GM11168 (cell line): ENCODE measurements at regions not wholly inside any gene's neighbourhood (a gene's known extent, or its start where the extent isn't known, plus 50 kb on each side); places are given as distances from the start of the nearest gene placed in this dataset.

Source experiments
- in situ Hi-C: fragments of 300-500 bp; cut with MboI; formaldehyde crosslinking; loops from one replicate; pipeline ENCODE4 v1.12.0; 2022; ENCODE audit warnings: low sequenced_read_pairs; ENCODE audit not compliant: unreplicated experiment

- in situ Hi-C loops: no loop called here
These were observed 172.1 kb downstream of the CBLN2 start for GRCh38 chr18:72372076-72372475.

GRCh38 chr18:72368308-72368707, 175.8 kb downstream of the CBLN2 start:
- in situ Hi-C loops: no loop called here

GRCh38 chr18:72360634-72361033, 183.5 kb downstream of the CBLN2 start:
- in situ Hi-C loops: no loop called here

GRCh38 chr18:72342933-72343332, 201.2 kb downstream of the CBLN2 start:
- in situ Hi-C loops: no loop called here

- in situ Hi-C loops: no loop called here
These were observed 204.2 kb downstream of the CBLN2 start for GRCh38 chr18:72339976-72340375.

- in situ Hi-C loops: no loop called here
These were observed 207.4 kb downstream of the CBLN2 start for GRCh38 chr18:72336786-72337185.

- in situ Hi-C loops: no loop called here
These were observed 214.6 kb downstream of the CBLN2 start for GRCh38 chr18:72329533-72329932.

GRCh38 chr18:72325307-72325706, 218.8 kb downstream of the CBLN2 start:
- in situ Hi-C loops: no loop called here

- in situ Hi-C loops: no loop called here
These were observed 219.5 kb downstream of the CBLN2 start for GRCh38 chr18:72324677-72325076.

GRCh38 chr18:72316497-72316896, 227.6 kb downstream of the CBLN2 start:
- in situ Hi-C loops: no loop called here

GRCh38 chr18:72283148-72283925, 260.8 kb downstream of the CBLN2 start:
- in situ Hi-C loops: no loop called here

GRCh38 chr18:72273025-72273424, 271.1 kb downstream of the CBLN2 start:
- in situ Hi-C loops: no loop called here

- in situ Hi-C loops: no loop called here
These were observed 282.6 kb downstream of the CBLN2 start for GRCh38 chr18:72261590-72261989.

GRCh38 chr18:72246076-72246475, 298.1 kb downstream of the CBLN2 start:
- in situ Hi-C loops: no loop called here

GRCh38 chr18:72235422-72235821, 308.7 kb downstream of the CBLN2 start:
- in situ Hi-C loops: no loop called here

GRCh38 chr18:72233106-72233505, 311.0 kb downstream of the CBLN2 start:
- in situ Hi-C loops: no loop called here

GRCh38 chr18:72232644-72233043, 311.5 kb downstream of the CBLN2 start:
- in situ Hi-C loops: no loop called here

GRCh38 chr18:72225958-72226357, 318.2 kb downstream of the CBLN2 start:
- in situ Hi-C loops: no loop called here

- in situ Hi-C loops: no loop called here
These were observed 320.4 kb downstream of the CBLN2 start for GRCh38 chr18:72223733-72224132.

- in situ Hi-C loops: no loop called here
These were observed 335.0 kb downstream of the CBLN2 start for GRCh38 chr18:72208920-72209676.

- in situ Hi-C loops: no loop called here
These were observed 336.9 kb downstream of the CBLN2 start for GRCh38 chr18:72207280-72207679.

- in situ Hi-C loops: no loop called here
These were observed 337.3 kb downstream of the CBLN2 start for GRCh38 chr18:72206814-72207213.
